ENCODE measurements at regions not wholly inside any gene's neighbourhood (a gene's known extent, or its start where the extent isn't known, plus 50 kb on each side); places are given as distances from the start of the nearest gene placed in this dataset.
A peak's percentile ranks its signal among the peaks of the same experiment; 100 is the strongest.

DNA sequence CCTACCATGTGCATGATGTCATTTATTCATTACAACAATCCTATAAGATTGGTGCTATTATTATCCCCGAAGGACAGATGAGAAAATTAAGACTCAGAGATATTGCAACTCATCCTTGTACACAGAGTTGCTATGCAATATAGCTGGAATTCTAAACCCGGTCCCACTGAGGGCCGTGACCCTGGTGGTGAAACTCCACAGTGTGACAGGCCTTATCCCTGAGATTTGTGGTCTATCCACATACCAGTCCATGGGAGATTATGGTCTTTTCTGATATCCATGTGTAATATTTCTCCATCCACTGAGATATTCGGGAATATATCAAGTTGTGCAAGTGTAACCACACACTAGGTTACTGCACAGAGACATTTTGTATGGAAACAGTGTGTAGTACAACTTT is 305.2 kb downstream of the TXNL1 start:
- Histone ChIP-seq H3K4me3 (no peak overlapping the region), H3K4me2 (no peak overlapping the region), H2AFZ (replicated peaks) (no peak overlapping the region), H3K79me2 (ENCODE audit: low read depth) (no peaks in the 10 kb centered on the region), H3K36me3 (no peaks in the 10 kb centered on the region), H4K20me1 (ENCODE audit: low read depth) (no peaks in the 10 kb centered on the region), H3K27me3 (no peaks in the 10 kb centered on the region), H3F3A (ENCODE audit: low read depth) (no peaks in the 10 kb centered on the region), H3K9me3 (ENCODE audit: low read depth) (no peaks in the 10 kb centered on the region), H3K9ac (no peak overlapping the region), H3K27ac (no peak overlapping the region), H3K4me1 (no peaks in the 10 kb centered on the region)
- Mint-ChIP-seq H3K4me1 (peaks cover 8% of the 10 kb centered on the region), H3K27me3 (ENCODE audit: insufficient read depth, low read depth) (peaks cover 2% of the 10 kb centered on the region), H3K27ac (no peak overlapping the region), H3K9me3 (no peaks in the 10 kb centered on the region), H3K4me3 (no peak overlapping the region), H3K36me3 (no peaks in the 10 kb centered on the region)
- DNase-seq (ENCODE audit: low spot score) = no peak
- TF ChIP-seq, protein P1, sequence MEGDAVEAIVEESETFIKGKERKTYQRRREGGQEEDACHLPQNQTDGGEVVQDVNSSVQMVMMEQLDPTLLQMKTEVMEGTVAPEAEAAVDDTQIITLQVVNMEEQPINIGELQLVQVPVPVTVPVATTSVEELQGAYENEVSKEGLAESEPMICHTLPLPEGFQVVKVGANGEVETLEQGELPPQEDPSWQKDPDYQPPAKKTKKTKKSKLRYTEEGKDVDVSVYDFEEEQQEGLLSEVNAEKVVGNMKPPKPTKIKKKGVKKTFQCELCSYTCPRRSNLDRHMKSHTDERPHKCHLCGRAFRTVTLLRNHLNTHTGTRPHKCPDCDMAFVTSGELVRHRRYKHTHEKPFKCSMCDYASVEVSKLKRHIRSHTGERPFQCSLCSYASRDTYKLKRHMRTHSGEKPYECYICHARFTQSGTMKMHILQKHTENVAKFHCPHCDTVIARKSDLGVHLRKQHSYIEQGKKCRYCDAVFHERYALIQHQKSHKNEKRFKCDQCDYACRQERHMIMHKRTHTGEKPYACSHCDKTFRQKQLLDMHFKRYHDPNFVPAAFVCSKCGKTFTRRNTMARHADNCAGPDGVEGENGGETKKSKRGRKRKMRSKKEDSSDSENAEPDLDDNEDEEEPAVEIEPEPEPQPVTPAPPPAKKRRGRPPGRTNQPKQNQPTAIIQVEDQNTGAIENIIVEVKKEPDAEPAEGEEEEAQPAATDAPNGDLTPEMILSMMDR (IDR thresholded peaks at IDR 0.05) = no peak
- TF ChIP-seq EZH2phosphoT487 (IDR thresholded peaks at IDR 0.05) (no peak), EZH2 (IDR thresholded peaks at IDR 0.05) (no peak)

DNA sequence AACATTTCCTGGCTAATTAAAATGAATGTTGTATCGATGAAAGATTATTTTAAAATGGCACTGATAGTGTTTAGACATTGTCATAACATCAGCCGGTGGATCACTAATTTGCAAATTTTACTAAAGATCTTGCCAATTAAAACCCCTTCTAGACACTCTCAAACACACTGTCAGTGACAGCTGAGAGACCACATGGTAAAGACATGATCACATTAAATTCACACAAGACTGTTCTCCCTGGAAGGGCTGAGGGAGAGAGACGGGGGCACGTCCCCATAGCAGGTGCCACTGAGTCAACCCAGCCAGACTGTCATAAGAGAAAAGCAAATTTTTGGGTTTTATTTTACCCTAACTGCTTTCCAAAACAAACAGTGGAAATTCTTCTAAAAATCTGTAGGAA is 306.0 kb downstream of the TXNL1 start:
- H3K4me1 ChIP-seq = no peaks in the 10 kb centered on the region
- H3K4me2 ChIP-seq = no peak overlapping the region
- no peak overlapping the region for H2AFZ ChIP-seq (replicated peaks)
- DNase-seq (ENCODE audit: low spot score) = no peak
- H3K4me3 ChIP-seq = no peak overlapping the region
- H3K79me2 ChIP-seq (ENCODE audit: low read depth) = no peaks in the 10 kb centered on the region
- Mint-ChIP-seq H3K27ac (peak overlapping the region; percentile 76), H3K27me3 (ENCODE audit: insufficient read depth, low read depth) (peaks cover 2% of the 10 kb centered on the region), H3K4me3 (no peak overlapping the region), H3K9me3 (no peaks in the 10 kb centered on the region), H3K36me3 (no peaks in the 10 kb centered on the region), H3K4me1 (peaks cover under 1% of the 10 kb centered on the region)
- no peak overlapping the region for H3K27ac ChIP-seq
- no peaks in the 10 kb centered on the region for H3K27me3 ChIP-seq
- TF ChIP-seq, protein P1 (IDR thresholded peaks at IDR 0.05) = no peak
- no peak for TF ChIP-seq EZH2 (IDR thresholded peaks at IDR 0.05)
- no peak for TF ChIP-seq EZH2phosphoT487 (IDR thresholded peaks at IDR 0.05)
- H4K20me1 ChIP-seq (ENCODE audit: low read depth) = no peaks in the 10 kb centered on the region
- no peaks in the 10 kb centered on the region for H3K9me3 ChIP-seq (ENCODE audit: low read depth)
- H3F3A ChIP-seq (ENCODE audit: low read depth) = no peaks in the 10 kb centered on the region
- H3K9ac ChIP-seq = no peak overlapping the region
- no peaks in the 10 kb centered on the region for H3K36me3 ChIP-seq

DNA sequence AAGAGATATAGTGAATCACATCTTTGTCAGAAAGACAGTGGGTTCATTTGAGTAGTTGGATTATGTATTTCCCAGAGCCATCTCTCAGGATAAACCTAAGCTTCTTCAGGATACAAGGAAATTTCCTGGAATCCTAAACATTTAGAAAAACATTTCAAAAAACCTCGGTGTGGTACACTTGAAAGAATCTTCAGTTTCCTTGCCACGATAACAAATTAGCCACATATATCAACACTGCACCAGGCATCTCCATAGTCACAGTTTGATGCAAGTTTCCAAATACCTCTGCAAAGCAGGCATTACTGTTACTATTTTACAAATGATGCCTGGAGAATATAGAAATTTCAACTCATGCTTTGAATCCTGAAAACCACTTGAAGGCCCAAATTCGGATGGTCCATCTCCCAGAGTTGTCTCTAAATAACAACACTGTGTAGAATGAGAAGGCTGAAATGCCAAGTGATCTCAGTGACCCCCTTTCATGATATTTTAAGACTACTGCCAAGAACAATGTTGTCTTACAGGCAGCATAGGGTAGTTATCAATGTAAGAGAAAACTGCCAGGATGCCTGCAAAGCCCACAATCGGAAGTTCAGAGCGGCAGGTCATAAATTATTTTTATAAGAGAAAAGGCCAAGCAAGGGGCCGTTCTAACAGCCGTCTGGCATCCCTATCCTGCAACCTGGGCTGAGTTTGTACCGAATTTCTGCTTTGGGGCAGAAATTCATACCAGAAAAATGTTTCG is 307.9 kb downstream of the TXNL1 start:
- Histone ChIP-seq H3K9ac (no peak overlapping the region), H3K4me3 (no peak overlapping the region), H3K27me3 (no peaks in the 10 kb centered on the region), H3K4me1 (no peaks in the 10 kb centered on the region), H3F3A (ENCODE audit: low read depth) (no peaks in the 10 kb centered on the region), H3K79me2 (ENCODE audit: low read depth) (no peaks in the 10 kb centered on the region), H3K4me2 (no peak overlapping the region), H3K27ac (no peak overlapping the region), H2AFZ (replicated peaks) (no peak overlapping the region), H3K9me3 (ENCODE audit: low read depth) (no peaks in the 10 kb centered on the region), H4K20me1 (ENCODE audit: low read depth) (no peaks in the 10 kb centered on the region), H3K36me3 (no peaks in the 10 kb centered on the region)
- Mint-ChIP-seq H3K4me3 (no peak overlapping the region), H3K36me3 (no peaks in the 10 kb centered on the region), H3K27me3 (ENCODE audit: insufficient read depth, low read depth) (peaks cover 2% of the 10 kb centered on the region), H3K4me1 (no peaks in the 10 kb centered on the region), H3K9me3 (no peaks in the 10 kb centered on the region), H3K27ac (no peak overlapping the region)
- TF ChIP-seq, protein P1 (IDR thresholded peaks at IDR 0.05) = no peak
- TF ChIP-seq EZH2phosphoT487 (IDR thresholded peaks at IDR 0.05) (no peak), EZH2 (IDR thresholded peaks at IDR 0.05) (no peak)
- DNase-seq (ENCODE audit: low spot score) = no peak
